ENCODE measurements at regions not wholly inside any gene's neighbourhood (a gene's known extent, or its start where the extent isn't known, plus 50 kb on each side); places are given as distances from the start of the nearest gene placed in this dataset.

- TF ChIP-seq ZBTB9 (CRISPR knock-in tag; IDR thresholded peaks at IDR 0.05) (no peak), ZNF57 (CRISPR knock-in tag; IDR thresholded peaks at IDR 0.05) (no peak)
- TF ChIP-seq, protein P1, sequence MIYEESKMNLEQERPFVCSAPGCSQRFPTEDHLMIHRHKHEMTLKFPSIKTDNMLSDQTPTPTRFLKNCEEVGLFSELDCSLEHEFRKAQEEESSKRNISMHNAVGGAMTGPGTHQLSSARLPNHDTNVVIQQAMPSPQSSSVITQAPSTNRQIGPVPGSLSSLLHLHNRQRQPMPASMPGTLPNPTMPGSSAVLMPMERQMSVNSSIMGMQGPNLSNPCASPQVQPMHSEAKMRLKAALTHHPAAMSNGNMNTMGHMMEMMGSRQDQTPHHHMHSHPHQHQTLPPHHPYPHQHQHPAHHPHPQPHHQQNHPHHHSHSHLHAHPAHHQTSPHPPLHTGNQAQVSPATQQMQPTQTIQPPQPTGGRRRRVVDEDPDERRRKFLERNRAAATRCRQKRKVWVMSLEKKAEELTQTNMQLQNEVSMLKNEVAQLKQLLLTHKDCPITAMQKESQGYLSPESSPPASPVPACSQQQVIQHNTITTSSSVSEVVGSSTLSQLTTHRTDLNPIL (CRISPR knock-in tag; IDR thresholded peaks at IDR 0.05), result no peak
- TF ChIP-seq, protein P2, sequence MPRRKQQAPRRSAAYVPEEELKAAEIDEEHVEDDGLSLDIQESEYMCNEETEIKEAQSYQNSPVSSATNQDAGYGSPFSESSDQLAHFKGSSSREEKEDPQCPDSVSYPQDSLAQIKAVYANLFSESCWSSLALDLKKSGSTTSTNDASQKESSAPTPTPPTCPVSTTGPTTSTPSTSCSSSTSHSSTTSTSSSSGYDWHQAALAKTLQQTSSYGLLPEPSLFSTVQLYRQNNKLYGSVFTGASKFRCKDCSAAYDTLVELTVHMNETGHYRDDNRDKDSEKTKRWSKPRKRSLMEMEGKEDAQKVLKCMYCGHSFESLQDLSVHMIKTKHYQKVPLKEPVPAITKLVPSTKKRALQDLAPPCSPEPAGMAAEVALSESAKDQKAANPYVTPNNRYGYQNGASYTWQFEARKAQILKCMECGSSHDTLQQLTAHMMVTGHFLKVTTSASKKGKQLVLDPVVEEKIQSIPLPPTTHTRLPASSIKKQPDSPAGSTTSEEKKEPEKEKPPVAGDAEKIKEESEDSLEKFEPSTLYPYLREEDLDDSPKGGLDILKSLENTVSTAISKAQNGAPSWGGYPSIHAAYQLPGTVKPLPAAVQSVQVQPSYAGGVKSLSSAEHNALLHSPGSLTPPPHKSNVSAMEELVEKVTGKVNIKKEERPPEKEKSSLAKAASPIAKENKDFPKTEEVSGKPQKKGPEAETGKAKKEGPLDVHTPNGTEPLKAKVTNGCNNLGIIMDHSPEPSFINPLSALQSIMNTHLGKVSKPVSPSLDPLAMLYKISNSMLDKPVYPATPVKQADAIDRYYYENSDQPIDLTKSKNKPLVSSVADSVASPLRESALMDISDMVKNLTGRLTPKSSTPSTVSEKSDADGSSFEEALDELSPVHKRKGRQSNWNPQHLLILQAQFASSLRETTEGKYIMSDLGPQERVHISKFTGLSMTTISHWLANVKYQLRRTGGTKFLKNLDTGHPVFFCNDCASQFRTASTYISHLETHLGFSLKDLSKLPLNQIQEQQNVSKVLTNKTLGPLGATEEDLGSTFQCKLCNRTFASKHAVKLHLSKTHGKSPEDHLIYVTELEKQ (CRISPR knock-in tag; IDR thresholded peaks at IDR 0.05), result no peak
Measured at GRCh38 chr12:115255962-115256361, 572.0 kb upstream of the TBX3 start (continued).

DNA sequence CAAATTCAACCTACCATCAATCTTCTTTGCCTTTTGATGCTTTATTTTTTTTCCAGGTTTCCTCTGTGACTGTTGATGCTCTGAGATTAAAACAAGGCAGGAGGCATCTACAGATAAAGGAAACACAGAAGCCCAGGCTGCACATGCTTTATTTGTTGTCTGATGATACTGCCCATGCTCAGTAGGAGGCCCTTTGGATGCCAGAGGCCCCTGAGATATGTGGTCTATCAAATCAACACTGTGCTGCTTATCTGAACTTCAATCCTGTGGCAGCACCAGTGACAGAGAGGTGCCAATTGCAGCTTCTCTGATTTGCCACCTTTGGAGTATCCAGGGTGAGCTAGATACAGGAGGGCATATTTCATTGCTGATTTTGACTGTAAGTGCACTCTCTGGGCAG is 571.3 kb upstream of the TBX3 start:
- Histone ChIP-seq H3K4me3 (no peak overlapping the region), H3K27ac (ENCODE audit: extremely low read depth, low read depth, low read length) (no peak overlapping the region), H3K9me1 (ENCODE audit: control insufficient read depth, insufficient read depth, low read length) (no peaks in the 10 kb centered on the region), H3K9ac (ENCODE audit: insufficient read depth in 1 of 2, low read depth in 2 of 2, low read length in 2 of 2) (no peak overlapping the region), H3K79me2 (ENCODE audit: control insufficient read depth, insufficient read depth, low read length) (no peaks in the 10 kb centered on the region), H3K36me3 (ENCODE audit: control insufficient read depth, insufficient read depth, low read length) (no peaks in the 10 kb centered on the region), H3K27me3 (ENCODE audit: control insufficient read depth in 2 of 2, insufficient read depth in 2 of 2, low read length in 2 of 2) (no peaks in the 10 kb centered on the region), H4K20me1 (replicated peaks; ENCODE audit: control insufficient read depth, insufficient read depth, low read length) (no peaks in the 10 kb centered on the region), H3K4me1 (replicated peaks in 1 of 2; ENCODE audit: control insufficient read depth in 2 of 2, insufficient read depth in 2 of 2, low read length in 2 of 2) (no peaks in the 10 kb centered on the region), H3K9me3 (replicated peaks; ENCODE audit: control insufficient read depth, insufficient read depth, low read depth, low read length) (no peaks in the 10 kb centered on the region), H3K4me2 (ENCODE audit: insufficient read depth, low read length) (no peak overlapping the region), H2AFZ (ENCODE audit: low read depth, low read length) (no peak overlapping the region)
- intact Hi-C loops (cut with micrococcal nuclease), result no loop called here
- ChIA-PET CTCF (ENCODE audit: low intra/inter-chr PET ratio) (no interaction called here), POLR2A (no interaction called here)
- no TSS peak for BruUV-seq (replicated peaks)
- in situ Hi-C loops (cut with MboI), result no loop called here
- FAIRE-seq, result no peak
- DNase-seq (ENCODE audit: extremely low read depth in 1 of 4, low spot score in 3 of 4), result no peak
- ATAC-seq, result no peak
- TF ChIP-seq ARHGAP35 (IDR thresholded peaks at IDR 0.05; ENCODE audit: partially characterized antibody) (no peak), MCM3 (IDR thresholded peaks at IDR 0.05) (no peak), SNIP1 (IDR thresholded peaks at IDR 0.05; ENCODE audit: low read depth) (no peak), FOXA1 (IDR thresholded peaks at IDR 0.05; ENCODE audit: borderline replicate concordance) (no peak)
- TF ChIP-seq, protein P3, sequence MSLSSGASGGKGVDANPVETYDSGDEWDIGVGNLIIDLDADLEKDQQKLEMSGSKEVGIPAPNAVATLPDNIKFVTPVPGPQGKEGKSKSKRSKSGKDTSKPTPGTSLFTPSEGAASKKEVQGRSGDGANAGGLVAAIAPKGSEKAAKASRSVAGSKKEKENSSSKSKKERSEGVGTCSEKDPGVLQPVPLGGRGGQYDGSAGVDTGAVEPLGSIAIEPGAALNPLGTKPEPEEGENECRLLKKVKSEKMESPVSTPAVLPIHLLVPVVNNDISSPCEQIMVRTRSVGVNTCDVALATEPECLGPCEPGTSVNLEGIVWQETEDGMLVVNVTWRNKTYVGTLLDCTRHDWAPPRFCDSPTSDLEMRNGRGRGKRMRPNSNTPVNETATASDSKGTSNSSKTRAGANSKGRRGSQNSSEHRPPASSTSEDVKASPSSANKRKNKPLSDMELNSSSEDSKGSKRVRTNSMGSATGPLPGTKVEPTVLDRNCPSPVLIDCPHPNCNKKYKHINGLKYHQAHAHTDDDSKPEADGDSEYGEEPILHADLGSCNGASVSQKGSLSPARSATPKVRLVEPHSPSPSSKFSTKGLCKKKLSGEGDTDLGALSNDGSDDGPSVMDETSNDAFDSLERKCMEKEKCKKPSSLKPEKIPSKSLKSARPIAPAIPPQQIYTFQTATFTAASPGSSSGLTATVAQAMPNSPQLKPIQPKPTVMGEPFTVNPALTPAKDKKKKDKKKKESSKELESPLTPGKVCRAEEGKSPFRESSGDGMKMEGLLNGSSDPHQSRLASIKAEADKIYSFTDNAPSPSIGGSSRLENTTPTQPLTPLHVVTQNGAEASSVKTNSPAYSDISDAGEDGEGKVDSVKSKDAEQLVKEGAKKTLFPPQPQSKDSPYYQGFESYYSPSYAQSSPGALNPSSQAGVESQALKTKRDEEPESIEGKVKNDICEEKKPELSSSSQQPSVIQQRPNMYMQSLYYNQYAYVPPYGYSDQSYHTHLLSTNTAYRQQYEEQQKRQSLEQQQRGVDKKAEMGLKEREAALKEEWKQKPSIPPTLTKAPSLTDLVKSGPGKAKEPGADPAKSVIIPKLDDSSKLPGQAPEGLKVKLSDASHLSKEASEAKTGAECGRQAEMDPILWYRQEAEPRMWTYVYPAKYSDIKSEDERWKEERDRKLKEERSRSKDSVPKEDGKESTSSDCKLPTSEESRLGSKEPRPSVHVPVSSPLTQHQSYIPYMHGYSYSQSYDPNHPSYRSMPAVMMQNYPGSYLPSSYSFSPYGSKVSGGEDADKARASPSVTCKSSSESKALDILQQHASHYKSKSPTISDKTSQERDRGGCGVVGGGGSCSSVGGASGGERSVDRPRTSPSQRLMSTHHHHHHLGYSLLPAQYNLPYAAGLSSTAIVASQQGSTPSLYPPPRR (CRISPR knock-in tag; IDR thresholded peaks at IDR 0.05; ENCODE audit: borderline replicate concordance), result no peak
- TF ChIP-seq, protein P1 (CRISPR knock-in tag; IDR thresholded peaks at IDR 0.05), result no peak

Data from K562 (cell line).